GM18861 (cell line): ENCODE measurements at regions not wholly inside any gene's neighbourhood (a gene's known extent, or its start where the extent isn't known, plus 50 kb on each side); places are given as distances from the start of the nearest gene placed in this dataset.

Experiments used
- ATAC-seq: cut with Tn5 transposase; IDR thresholded peaks from one replicate; pipeline ENCODE4 v1.9.1; 2021; ENCODE audit not compliant: unreplicated experiment

- no peak for ATAC-seq
Measured at GRCh38 chr11:91187314-91187713, 964.5 kb upstream of the CHORDC1 start.

- ATAC-seq: no peak
Measured at GRCh38 chr11:91178366-91178765, 955.5 kb upstream of the CHORDC1 start.

GRCh38 chr11:91174734-91175133 lies 951.9 kb upstream of the CHORDC1 start:
- ATAC-seq: no peak

- no peak for ATAC-seq
Measured at GRCh38 chr11:91174193-91174592, 951.3 kb upstream of the CHORDC1 start.

- no peak for ATAC-seq
Measured at GRCh38 chr11:91173701-91174100, 950.9 kb upstream of the CHORDC1 start.

- no peak for ATAC-seq
Measured at GRCh38 chr11:91170711-91171110, 947.9 kb upstream of the CHORDC1 start.

GRCh38 chr11:91164452-91164822 lies 941.6 kb upstream of the CHORDC1 start:
- no peak for ATAC-seq

- no peak for ATAC-seq
Measured at GRCh38 chr11:91163619-91164451, 941.0 kb upstream of the CHORDC1 start.

GRCh38 chr11:91160661-91161060 lies 937.8 kb upstream of the CHORDC1 start:
- no peak for ATAC-seq

- ATAC-seq: no peak
Measured at GRCh38 chr11:91158891-91159537, 936.2 kb upstream of the CHORDC1 start.

GRCh38 chr11:91158297-91158696 lies 935.4 kb upstream of the CHORDC1 start:
- no peak for ATAC-seq

GRCh38 chr11:91156041-91156440 lies 933.2 kb upstream of the CHORDC1 start:
- no peak for ATAC-seq

GRCh38 chr11:91147885-91148284 lies 925.0 kb upstream of the CHORDC1 start:
- ATAC-seq: no peak

- no peak for ATAC-seq
Measured at GRCh38 chr11:91141655-91142054, 918.8 kb upstream of the CHORDC1 start.

- ATAC-seq: no peak
Measured at GRCh38 chr11:91136631-91137030, 913.8 kb upstream of the CHORDC1 start.

GRCh38 chr11:91133361-91133760 lies 910.5 kb upstream of the CHORDC1 start:
- no peak for ATAC-seq

- ATAC-seq: no peak
Measured at GRCh38 chr11:91129596-91129995, 906.7 kb upstream of the CHORDC1 start.

- ATAC-seq: no peak
Measured at GRCh38 chr11:91124363-91124762, 901.5 kb upstream of the CHORDC1 start.

GRCh38 chr11:91115116-91115515 lies 892.3 kb upstream of the CHORDC1 start:
- no peak for ATAC-seq

- no peak for ATAC-seq
Measured at GRCh38 chr11:91104237-91104636, 881.4 kb upstream of the CHORDC1 start.

- ATAC-seq: no peak
Measured at GRCh38 chr11:91100427-91100826, 877.6 kb upstream of the CHORDC1 start.

- no peak for ATAC-seq
Measured at GRCh38 chr11:91097083-91097482, 874.2 kb upstream of the CHORDC1 start.

- no peak for ATAC-seq
Measured at GRCh38 chr11:91093141-91093540, 870.3 kb upstream of the CHORDC1 start.
